Testis (tissue), 2 donors: ENCODE measurements at regions not wholly inside any gene's neighbourhood (a gene's known extent, or its start where the extent isn't known, plus 50 kb on each side); places are given as distances from the start of the nearest gene placed in this dataset.
"Not testable (repeated sequence)": the region's sequence is repeated elsewhere in the genome, so short reads cannot be mapped to it uniquely, and the experiment has no call there.

ENCODE experiments used
- DNase-seq: peaks from one replicate; pipeline ENCODE4 v3.0.0-alpha.2; 2019
- H3K27ac ChIP-seq, 2 donors: fragments of 200-600 bp; sonication (generic); one replicate each; pipeline ENCODE4 v1.5.1; 2019
- H3K27me3 ChIP-seq: fragments of 200-600 bp; sonication (generic); one replicate; pipeline ENCODE4 v1.5.1; 2019
- H3K36me3 ChIP-seq: fragments of 200-600 bp; sonication (generic); one replicate; pipeline ENCODE4 v1.5.1; 2017; ENCODE audit warnings: low read depth; ENCODE audit errors: missing control alignments
- H3K4me1 ChIP-seq: fragments of 200-600 bp; sonication (generic); one replicate; pipeline ENCODE4 v1.5.1; 2019
- H3K4me3 ChIP-seq, 2 donors: fragments of 200-600 bp; sonication (generic); one replicate each; pipeline ENCODE4 v1.5.1; 2017 to 2019
- H3K9me3 ChIP-seq: fragments of 200-600 bp; sonication (generic); one replicate; pipeline ENCODE4 v1.5.1; 2017
- POLR2A ChIP-seq: fragments of 450-650 bp; IDR thresholded peaks from one replicate; pipeline ENCODE4 v1.6.1; 2017; ENCODE audit warnings: antibody characterized with exemption, mild to moderate bottlenecking, moderate library complexity
- WGBS, 2 donors: methylation state at CpG; one replicate each; pipeline ENCODE4 v1.1.5; 2018; 5-methylcytosine and 5-hydroxymethylcytosine counted together
- intact Hi-C: fragments of 100-400 bp; cut with DNase I; formaldehyde crosslinking; loops from one replicate; pipeline ENCODE4 v1.15.1; 2023; ENCODE audit warnings: low total_unique reads
- TF ChIP-seq, protein P1 (sequence below), 3 experiments: fragments of 450-650 bp in 2 of 3; fragments of 200-600 bp in 1 of 3; sonication (generic) in 1 of 3; IDR thresholded peaks; one replicate each; pipeline ENCODE4 v1.5.1; 2016 to 2019; ENCODE audit warnings: antibody characterized with exemption in 3 of 3, mild to moderate bottlenecking in 2 of 3, moderate library complexity in 1 of 3

DNA sequence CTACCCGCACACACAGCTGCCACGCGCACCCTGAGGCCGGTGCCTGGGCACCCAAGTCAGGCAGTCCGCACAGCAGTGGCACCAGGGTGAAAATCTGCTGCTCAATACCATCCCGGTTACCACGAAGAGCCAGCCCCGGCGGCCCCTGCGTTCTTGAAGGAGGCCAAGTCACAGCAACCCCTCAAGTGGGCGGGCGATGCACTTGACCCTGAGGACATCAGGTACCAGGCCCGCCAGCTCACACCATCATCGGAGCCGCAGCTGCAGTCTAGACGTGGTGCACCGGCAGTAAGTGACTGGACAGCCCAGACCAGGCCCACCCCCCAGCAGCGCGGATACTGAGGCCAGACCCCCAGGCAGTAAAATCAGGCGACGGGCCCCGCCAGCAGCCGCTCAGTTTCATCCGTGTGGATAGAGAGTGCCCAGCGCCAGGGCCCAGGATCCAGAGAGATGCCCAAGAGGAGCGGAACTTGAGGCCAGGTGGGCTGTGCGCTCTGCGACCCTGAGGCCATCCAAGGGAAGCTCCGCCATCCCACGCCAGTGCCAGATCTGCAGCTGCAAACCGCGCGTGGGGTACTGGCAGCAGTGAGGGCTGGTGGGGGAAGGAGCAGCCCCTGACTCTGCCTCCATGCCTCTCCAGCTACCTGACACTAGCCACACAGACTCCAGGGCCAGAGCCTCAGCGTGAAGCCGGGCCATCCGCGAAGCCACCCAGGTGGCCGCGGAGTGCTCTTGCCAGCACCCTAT is 1214.2 kb downstream of the FOXD4L5 start:
- H3K27me3 ChIP-seq, intact Hi-C loops, H3K4me3 ChIP-seq, H3K36me3 ChIP-seq, H3K4me1 ChIP-seq, H3K9me3 ChIP-seq, DNase-seq, H3K27ac ChIP-seq: not testable (repeated sequence)
- WGBS, 2 donors = 56% methylated on average over 33 of the region's 39 CpGs; no CpG with 5 or more reads in 1 of the 2 donors

DNA sequence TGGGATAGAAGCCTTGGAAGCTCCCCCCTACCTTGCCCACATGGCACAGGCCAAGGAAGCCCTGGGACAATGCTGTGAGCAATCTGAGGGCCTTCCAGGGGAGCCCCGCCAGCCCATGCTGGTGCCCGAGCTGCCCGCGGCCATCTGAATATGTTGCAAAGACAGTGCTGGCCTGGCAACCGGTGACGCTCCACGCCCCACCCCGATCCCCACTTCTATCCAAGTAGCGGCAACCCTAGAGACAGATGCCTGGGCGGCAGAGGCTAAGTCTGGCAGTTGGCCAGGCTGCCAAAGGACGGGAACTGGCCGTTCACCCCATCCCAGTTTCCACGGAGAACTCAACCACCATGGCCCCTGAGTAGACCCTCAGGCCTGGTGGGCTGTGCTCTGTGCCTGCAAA is 1214.9 kb downstream of the FOXD4L5 start:
- DNase-seq, H3K36me3 ChIP-seq, H3K27ac ChIP-seq, intact Hi-C loops, H3K27me3 ChIP-seq, H3K9me3 ChIP-seq, H3K4me1 ChIP-seq, H3K4me3 ChIP-seq: not testable (repeated sequence)
- 50 to 72% methylated on average over 2 to 13 of the region's 13 CpGs for WGBS, 2 donors

DNA sequence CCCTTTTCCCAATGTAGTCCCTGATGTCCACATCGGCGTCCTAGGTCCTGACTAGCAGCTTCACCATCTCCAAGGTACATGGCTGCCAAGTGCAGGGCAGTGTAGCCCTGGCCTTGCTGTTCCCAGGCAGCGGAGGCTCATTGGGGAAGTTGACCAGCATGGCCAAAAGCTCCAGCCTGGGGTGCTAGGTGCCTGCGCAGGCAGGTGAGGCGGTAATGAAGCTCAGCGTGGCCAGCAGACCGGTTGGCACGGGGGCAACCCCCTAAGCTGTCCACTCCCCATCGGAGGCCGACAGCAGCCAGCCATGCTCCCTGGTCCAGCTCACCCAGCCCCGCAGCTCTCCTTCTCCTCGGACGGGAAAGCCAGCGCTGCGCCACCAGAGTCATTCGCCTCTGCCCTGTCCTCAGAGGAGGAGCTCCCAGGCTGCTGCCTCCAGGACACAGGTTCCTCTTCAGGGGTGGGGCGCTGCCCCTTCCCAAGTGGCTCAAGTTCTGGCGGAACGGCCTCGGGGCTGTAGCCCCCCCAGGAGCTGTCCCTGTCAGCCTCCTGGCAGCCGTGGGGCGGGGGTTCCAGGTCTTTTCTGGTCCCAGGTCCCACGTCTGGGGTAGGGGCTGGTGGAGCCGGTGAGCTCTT is 1218.2 kb downstream of the FOXD4L5 start:
- Histone ChIP-seq H3K9me3 (no peaks in the 10 kb centered on the region), H3K4me3 (no peak overlapping the region), H3K27me3 (no peaks in the 10 kb centered on the region), H3K4me1 (no peaks in the 10 kb centered on the region), H3K36me3 (no peaks in the 10 kb centered on the region), H3K27ac (no peak overlapping the region)
- WGBS, 2 donors = 47 to 66% methylated on average over 7 to 22 of the region's 24 CpGs
- intact Hi-C loops = no loop called here
- TF ChIP-seq, protein P1, sequence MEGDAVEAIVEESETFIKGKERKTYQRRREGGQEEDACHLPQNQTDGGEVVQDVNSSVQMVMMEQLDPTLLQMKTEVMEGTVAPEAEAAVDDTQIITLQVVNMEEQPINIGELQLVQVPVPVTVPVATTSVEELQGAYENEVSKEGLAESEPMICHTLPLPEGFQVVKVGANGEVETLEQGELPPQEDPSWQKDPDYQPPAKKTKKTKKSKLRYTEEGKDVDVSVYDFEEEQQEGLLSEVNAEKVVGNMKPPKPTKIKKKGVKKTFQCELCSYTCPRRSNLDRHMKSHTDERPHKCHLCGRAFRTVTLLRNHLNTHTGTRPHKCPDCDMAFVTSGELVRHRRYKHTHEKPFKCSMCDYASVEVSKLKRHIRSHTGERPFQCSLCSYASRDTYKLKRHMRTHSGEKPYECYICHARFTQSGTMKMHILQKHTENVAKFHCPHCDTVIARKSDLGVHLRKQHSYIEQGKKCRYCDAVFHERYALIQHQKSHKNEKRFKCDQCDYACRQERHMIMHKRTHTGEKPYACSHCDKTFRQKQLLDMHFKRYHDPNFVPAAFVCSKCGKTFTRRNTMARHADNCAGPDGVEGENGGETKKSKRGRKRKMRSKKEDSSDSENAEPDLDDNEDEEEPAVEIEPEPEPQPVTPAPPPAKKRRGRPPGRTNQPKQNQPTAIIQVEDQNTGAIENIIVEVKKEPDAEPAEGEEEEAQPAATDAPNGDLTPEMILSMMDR (IDR thresholded peaks at IDR 0.05) = no peak
- no peak for TF ChIP-seq POLR2A
- DNase-seq = no peak

DNA sequence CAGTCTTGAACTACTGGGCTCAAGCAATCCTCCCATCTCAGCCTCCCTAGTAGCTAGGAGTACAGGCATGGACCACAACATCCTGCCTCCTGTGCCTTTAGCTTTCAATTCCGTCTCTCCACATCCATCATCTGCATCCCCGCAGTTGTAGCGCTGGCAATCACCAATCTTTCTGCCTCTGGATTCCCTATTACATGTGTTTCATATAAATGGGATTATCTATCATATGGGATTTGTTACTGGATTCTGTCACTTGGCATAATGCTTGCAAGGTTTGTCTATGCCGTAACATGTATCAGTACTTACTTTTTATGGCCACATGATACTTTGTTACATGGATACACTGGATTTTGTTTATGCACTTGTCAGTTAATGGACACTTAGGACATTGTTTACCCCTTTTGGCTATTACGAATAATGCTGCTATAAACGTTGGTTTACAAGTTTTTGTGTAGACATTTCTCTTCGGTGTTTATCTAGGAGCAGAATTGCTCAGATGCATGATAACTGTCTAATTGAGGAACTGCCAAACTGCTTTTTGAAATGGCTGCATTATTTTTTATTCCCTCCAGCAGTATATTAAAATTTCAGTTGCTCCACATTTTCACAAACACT is 1223.9 kb downstream of the FOXD4L5 start:
- Histone ChIP-seq H3K27me3 (no peaks in the 10 kb centered on the region), H3K27ac (no peak overlapping the region), H3K9me3 (no peaks in the 10 kb centered on the region), H3K36me3 (no peaks in the 10 kb centered on the region), H3K4me1 (no peaks in the 10 kb centered on the region), H3K4me3 (no peak overlapping the region)
- DNase-seq = no peak
- 69 to 72% methylated on average over 7 of the region's 7 CpGs for WGBS, 2 donors
- intact Hi-C loops = no loop called here
- no peak for TF ChIP-seq POLR2A
- TF ChIP-seq, protein P1 (IDR thresholded peaks at IDR 0.05) = no peak

DNA sequence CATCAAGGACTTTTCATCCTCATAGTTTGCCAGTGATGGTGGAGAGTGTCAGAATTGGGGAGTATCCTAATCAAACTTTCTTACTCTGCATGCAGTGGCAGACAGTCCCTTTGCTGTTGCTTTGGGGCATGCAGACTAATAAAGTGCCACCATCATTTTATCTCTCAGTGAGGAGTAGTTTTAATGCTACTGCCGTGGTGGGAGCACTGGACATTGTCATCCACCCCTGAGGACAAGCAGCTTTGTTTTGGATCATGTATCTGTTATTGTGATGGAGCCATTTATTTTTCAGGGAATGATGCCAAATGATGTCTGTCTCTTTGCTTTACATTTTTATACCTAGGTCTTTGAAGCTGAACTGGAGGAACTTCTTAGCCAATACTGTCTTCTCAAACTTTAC is 1226.9 kb downstream of the FOXD4L5 start:
- H3K4me1 ChIP-seq, H3K27ac ChIP-seq, intact Hi-C loops, H3K4me3 ChIP-seq, H3K27me3 ChIP-seq, H3K36me3 ChIP-seq, H3K9me3 ChIP-seq, DNase-seq: not testable (repeated sequence)
- 43 to 79% methylated on average over 1 of the region's 1 CpG for WGBS, 2 donors

DNA sequence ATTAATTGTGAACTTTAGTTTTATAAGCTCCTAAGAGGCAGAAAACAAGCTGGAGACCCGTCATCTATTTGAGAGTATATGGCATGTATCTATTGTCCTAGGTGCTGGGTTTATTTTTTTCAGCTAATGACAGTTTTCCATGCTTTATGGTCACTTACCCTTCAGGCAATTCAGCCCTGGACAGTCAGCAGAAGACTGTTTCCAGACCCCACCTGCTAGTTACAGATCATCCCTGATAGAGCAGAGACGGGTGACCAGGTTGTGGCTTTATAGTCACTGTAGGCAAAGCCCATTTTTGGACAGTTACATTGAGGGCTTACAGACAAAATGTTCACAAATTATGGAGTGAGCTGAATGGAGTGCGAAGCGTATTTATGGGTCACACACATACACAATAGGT is 1227.5 kb downstream of the FOXD4L5 start:
- whole genome bisulfite sequencing, 2 donors = 59 to 70% methylated on average over 4 of the region's 4 CpGs
- intact Hi-C loops = no loop called here

DNA sequence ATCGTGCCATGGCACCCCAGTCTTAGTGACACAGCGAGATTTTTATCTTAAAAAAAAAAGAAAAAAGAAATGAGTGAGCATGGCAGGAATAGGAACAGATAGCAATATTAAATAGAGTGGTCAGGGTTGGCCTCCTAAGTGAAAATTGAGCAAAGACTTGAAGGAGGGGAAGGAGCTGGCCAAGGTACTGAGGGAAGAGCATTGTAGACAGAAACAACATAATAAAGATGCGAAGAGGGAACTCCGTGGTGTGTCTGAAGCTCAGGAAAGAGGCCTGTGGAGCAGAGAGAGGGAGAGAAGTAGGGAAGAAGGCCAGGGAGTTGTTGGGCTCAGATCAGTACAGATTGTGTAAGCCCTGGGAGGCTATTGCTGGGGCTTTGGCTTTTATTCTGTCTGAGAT is 1256.1 kb downstream of the FOXD4L5 start:
- intact Hi-C loops, H3K36me3 ChIP-seq, H3K27me3 ChIP-seq, H3K4me1 ChIP-seq, H3K9me3 ChIP-seq, H3K27ac ChIP-seq, DNase-seq, H3K4me3 ChIP-seq: not testable (repeated sequence)
- 61 to 75% methylated on average over 4 of the region's 4 CpGs for WGBS, 2 donors

More for the DNA sequence above, 1227.5 kb downstream of the FOXD4L5 start:
- H3K4me3 ChIP-seq = no peak overlapping the region
- H3K36me3 ChIP-seq = no peaks in the 10 kb centered on the region
- no peak for DNase-seq
- H3K27ac ChIP-seq = no peak overlapping the region
- no peaks in the 10 kb centered on the region for H3K4me1 ChIP-seq
- TF ChIP-seq, protein P1 (IDR thresholded peaks at IDR 0.05) = no peak
- TF ChIP-seq POLR2A = no peak
- H3K27me3 ChIP-seq = no peaks in the 10 kb centered on the region
- H3K9me3 ChIP-seq = no peaks in the 10 kb centered on the region

DNA sequence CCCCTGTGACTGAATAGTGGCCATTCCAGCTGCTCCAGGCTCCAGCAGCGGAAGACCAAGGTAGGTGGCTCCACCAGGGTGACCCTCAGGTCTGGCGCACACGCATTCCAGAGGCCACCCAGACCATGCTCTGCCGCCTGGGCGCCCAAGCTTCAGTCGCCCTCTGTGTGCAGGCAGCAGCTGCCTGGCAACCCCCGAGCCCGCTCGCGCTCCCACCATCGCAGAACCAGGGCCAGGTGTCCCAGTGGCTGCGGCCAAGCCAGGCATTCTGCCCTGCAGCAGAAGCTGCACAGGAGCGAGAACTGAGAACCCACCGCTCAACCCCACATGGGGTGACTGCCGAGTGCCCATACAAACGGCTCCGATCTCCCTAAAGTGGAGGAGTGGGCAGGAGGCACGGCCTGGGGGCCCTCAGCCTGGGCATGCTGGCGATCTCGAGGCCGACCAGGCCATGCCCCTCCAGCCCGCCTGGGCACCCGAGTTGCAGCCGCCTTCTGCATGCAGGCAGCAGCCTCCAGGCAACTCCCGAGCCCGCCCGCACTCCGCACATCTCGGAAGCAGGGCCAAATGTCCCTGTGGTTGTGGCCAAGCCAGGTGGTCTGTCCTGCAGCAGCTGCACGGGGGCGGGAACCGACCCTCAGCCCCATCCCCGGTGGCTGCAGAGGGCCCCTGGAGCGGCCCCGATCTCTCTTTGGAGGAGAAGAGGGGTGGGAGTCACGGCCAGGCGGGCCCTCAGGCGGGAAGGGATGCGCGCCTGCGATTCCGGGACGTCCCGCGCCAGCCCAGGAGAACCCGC is 1264.1 kb downstream of the FOXD4L5 start:
- H3K4me1 ChIP-seq, H3K4me3 ChIP-seq, H3K36me3 ChIP-seq, DNase-seq, intact Hi-C loops, H3K9me3 ChIP-seq, H3K27ac ChIP-seq, H3K27me3 ChIP-seq: not testable (repeated sequence)
- whole genome bisulfite sequencing, 2 donors = 59 to 72% methylated on average over 20 to 40 of the region's 46 CpGs
